NB4 (cell line): ENCODE measurements at regions not wholly inside any gene's neighbourhood (a gene's known extent, or its start where the extent isn't known, plus 50 kb on each side); places are given as distances from the start of the nearest gene placed in this dataset.

Source experiments
- DNase-seq: peaks from one replicate; pipeline ENCODE4 v3.0.0; 2010; ENCODE audit warnings: low read depth
- H3K4me3 ChIP-seq: one replicate; pipeline ENCODE4 v1.5.1; 2011; ENCODE audit warnings: mild to moderate bottlenecking, low read depth, low read length, moderate library complexity
- CTCF ChIP-seq: IDR thresholded peaks from one replicate; pipeline ENCODE4 v1.5.1; 2012; ENCODE audit warnings: low read depth, low read length
- MAX ChIP-seq: IDR thresholded peaks from 2 replicates; pipeline ENCODE4 v1.6.1; 2011; ENCODE audit warnings: low read depth, low read length
- MYC ChIP-seq: IDR thresholded peaks from 2 replicates; pipeline ENCODE4 v1.6.1; 2011; ENCODE audit warnings: low read depth, low read length
- POLR2A ChIP-seq: IDR thresholded peaks from 2 replicates; pipeline ENCODE4 v1.6.1; 2011; ENCODE audit warnings: mild to moderate bottlenecking; ENCODE audit not compliant: insufficient read length; ENCODE audit errors: extremely low read depth

- TF ChIP-seq MAX: no peak
- no peak overlapping the region for H3K4me3 ChIP-seq
- DNase-seq: no peak
Measured at GRCh38 chr1:115437196-115437595, 99.1 kb upstream of the NGF start.

GRCh38 chr1:115436596-115436995, 98.5 kb upstream of the NGF start:
- no peak for DNase-seq
- H3K4me3 ChIP-seq: no peak overlapping the region
- TF ChIP-seq MAX (no peak), CTCF (no peak), MYC (no peak), POLR2A (no peak)

GRCh38 chr1:115433483-115433882, 95.4 kb upstream of the NGF start:
- no peak for DNase-seq
- H3K4me3 ChIP-seq: no peak overlapping the region
- TF ChIP-seq MYC (no peak), MAX (no peak), CTCF (no peak), POLR2A (no peak)

GRCh38 chr1:115432061-115432460, 94.0 kb upstream of the NGF start:
- TF ChIP-seq POLR2A (no peak), MAX (no peak), CTCF (no peak), MYC (no peak)
- DNase-seq: no peak
- no peak overlapping the region for H3K4me3 ChIP-seq

- peak; percentile 45 for DNase-seq
- H3K4me3 ChIP-seq: no peak overlapping the region
- TF ChIP-seq MYC: no peak
- no peak for TF ChIP-seq CTCF
- no peak for TF ChIP-seq POLR2A
- TF ChIP-seq MAX: no peak
Measured at GRCh38 chr1:115430441-115431158, 92.6 kb upstream of the NGF start.

- TF ChIP-seq MAX (no peak), CTCF (no peak), POLR2A (no peak), MYC (no peak)
- DNase-seq: no peak
- H3K4me3 ChIP-seq: no peak overlapping the region
Measured at GRCh38 chr1:115429884-115430283, 91.8 kb upstream of the NGF start.
